Activated CD4-positive, alpha-beta T cell treated with anti-CD3 and anti-CD28 coated beads, Interleukin-2, amount 50 U/mL, for 24 hours (primary cell): ENCODE measurements at regions not wholly inside any gene's neighbourhood (a gene's known extent, or its start where the extent isn't known, plus 50 kb on each side); places are given as distances from the start of the nearest gene placed in this dataset.

Experiments
- DNase-seq, 2 donors: peaks; one replicate each; pipeline ENCODE4 v3.0.0-alpha.2; 2020; ENCODE audit warnings: low read depth in 1 of 2, low spot score in 1 of 2

GRCh38 chr17:69995476-69995875, 79.5 kb upstream of the KCNJ16 start:
- no peak for DNase-seq

- no peak for DNase-seq
Measured at GRCh38 chr17:69997332-69997731, 77.7 kb upstream of the KCNJ16 start.

GRCh38 chr17:69999253-69999652, 75.8 kb upstream of the KCNJ16 start:
- DNase-seq: no peak

- no peak for DNase-seq
Measured at GRCh38 chr17:70006159-70006558, 68.9 kb upstream of the KCNJ16 start.

- DNase-seq: no peak
Measured at GRCh38 chr17:70011750-70012149, 63.3 kb upstream of the KCNJ16 start.

- no peak for DNase-seq
Measured at GRCh38 chr17:70013911-70014310, 61.1 kb upstream of the KCNJ16 start.

GRCh38 chr17:70017112-70017511, 57.9 kb upstream of the KCNJ16 start:
- DNase-seq: no peak

GRCh38 chr17:70017941-70018340, 57.1 kb upstream of the KCNJ16 start:
- no peak for DNase-seq

GRCh38 chr17:70021726-70022125, 53.3 kb upstream of the KCNJ16 start:
- DNase-seq: no peak

- DNase-seq: no peak
Measured at GRCh38 chr17:70022175-70022574, 52.9 kb upstream of the KCNJ16 start.

- DNase-seq: no peak
Measured at GRCh38 chr17:70024253-70024652, 50.8 kb upstream of the KCNJ16 start.
